Type B pancreatic cell (in vitro differentiated cells): ENCODE measurements at regions not wholly inside any gene's neighbourhood (a gene's known extent, or its start where the extent isn't known, plus 50 kb on each side); places are given as distances from the start of the nearest gene placed in this dataset.

ENCODE experiments used
- DNase-seq: peaks from one replicate; pipeline ENCODE4 v3.0.0; 2021; ENCODE audit warnings: mixed read lengths; ENCODE audit not compliant: unreplicated experiment; ENCODE audit errors: extremely low spot score
- H3K27ac Mint-ChIP-seq: 2 replicates; pipeline ENCODE4 v1.8.0; 2021; ENCODE audit warnings: mild to moderate bottlenecking, mixed read lengths
- H3K27me3 Mint-ChIP-seq: 2 replicates; pipeline ENCODE4 v1.8.0; 2021; ENCODE audit warnings: mixed read lengths
- H3K36me3 Mint-ChIP-seq: 2 replicates; pipeline ENCODE4 v1.8.0; 2021; ENCODE audit warnings: mixed read lengths
- H3K4me1 Mint-ChIP-seq: one replicate; pipeline ENCODE4 v1.8.0; 2021; ENCODE audit warnings: mixed read lengths; ENCODE audit not compliant: unreplicated experiment
- H3K4me3 Mint-ChIP-seq: 2 replicates; pipeline ENCODE4 v1.8.0; 2021; ENCODE audit warnings: mild to moderate bottlenecking, mixed read lengths
- H3K9me3 Mint-ChIP-seq: 2 replicates; pipeline ENCODE4 v1.8.0; 2021; ENCODE audit warnings: mixed read lengths
- TF ChIP-seq, protein P1 (sequence below): fragments of 200-600 bp; sonication (generic); conservative IDR thresholded peaks from 2 replicates; pipeline ENCODE4 v1.5.0; 2021; ENCODE audit warnings: antibody characterized with exemption, mild to moderate bottlenecking

DNA sequence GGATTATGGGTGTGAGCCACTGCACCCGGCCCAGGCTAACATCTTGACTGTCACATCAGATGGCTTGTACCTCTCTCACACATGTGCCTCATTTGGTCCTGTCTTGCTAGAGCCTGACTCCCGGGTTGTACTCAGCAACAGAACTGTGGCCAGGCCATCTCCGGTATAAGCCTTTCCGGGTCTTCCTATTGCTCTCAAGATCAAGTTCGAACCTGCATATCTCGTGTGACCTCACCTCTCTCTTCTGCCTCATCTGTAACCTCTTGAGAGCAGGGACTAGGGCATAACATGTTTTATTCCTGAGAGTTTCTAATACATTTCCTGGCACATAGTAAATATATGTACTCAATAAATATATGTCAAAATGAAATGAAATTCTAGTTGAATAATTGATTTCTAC is 114.0 kb downstream of the ACAA2 start:
- Mint-ChIP-seq H3K36me3 (no peaks in the 10 kb centered on the region), H3K9me3 (no peaks in the 10 kb centered on the region), H3K4me1 (peaks cover 14% of the 10 kb centered on the region), H3K4me3 (no peak overlapping the region), H3K27me3 (no peaks in the 10 kb centered on the region), H3K27ac (no peak overlapping the region)
- TF ChIP-seq, protein P1, sequence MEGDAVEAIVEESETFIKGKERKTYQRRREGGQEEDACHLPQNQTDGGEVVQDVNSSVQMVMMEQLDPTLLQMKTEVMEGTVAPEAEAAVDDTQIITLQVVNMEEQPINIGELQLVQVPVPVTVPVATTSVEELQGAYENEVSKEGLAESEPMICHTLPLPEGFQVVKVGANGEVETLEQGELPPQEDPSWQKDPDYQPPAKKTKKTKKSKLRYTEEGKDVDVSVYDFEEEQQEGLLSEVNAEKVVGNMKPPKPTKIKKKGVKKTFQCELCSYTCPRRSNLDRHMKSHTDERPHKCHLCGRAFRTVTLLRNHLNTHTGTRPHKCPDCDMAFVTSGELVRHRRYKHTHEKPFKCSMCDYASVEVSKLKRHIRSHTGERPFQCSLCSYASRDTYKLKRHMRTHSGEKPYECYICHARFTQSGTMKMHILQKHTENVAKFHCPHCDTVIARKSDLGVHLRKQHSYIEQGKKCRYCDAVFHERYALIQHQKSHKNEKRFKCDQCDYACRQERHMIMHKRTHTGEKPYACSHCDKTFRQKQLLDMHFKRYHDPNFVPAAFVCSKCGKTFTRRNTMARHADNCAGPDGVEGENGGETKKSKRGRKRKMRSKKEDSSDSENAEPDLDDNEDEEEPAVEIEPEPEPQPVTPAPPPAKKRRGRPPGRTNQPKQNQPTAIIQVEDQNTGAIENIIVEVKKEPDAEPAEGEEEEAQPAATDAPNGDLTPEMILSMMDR, result no peak
- DNase-seq, result no peak

DNA sequence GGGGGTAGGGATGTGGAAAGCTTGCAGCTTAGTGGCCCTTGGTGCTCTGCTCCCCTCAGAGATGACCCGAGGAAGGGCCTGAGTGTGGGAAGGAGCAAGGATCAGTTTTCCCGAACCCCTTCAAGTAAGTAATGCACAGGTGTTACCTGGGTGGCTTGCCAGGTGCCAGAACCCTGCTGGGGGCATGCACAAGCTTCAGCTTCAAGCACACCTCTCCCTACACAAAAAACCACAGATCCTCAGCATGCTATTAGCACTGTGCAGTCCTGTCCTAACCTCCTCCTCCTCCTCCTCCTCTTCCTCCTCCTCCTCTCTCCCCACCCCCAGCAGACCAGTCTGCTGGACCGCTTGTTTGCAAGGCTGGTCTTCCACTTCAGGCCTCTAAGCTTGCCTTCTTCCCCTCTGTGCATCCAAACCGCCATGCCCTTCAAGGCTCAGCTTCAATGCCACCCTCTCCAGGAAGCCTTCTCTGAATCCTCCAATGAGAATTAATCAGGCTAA is 114.8 kb downstream of the ACAA2 start:
- TF ChIP-seq, protein P1, result no peak
- no peak for DNase-seq
- H3K27ac Mint-ChIP-seq, result no peak overlapping the region
- peaks cover 14% of the 10 kb centered on the region for H3K4me1 Mint-ChIP-seq
- H3K9me3 Mint-ChIP-seq, result no peaks in the 10 kb centered on the region
- H3K4me3 Mint-ChIP-seq, result no peak overlapping the region
- H3K27me3 Mint-ChIP-seq, result no peaks in the 10 kb centered on the region
- H3K36me3 Mint-ChIP-seq, result no peaks in the 10 kb centered on the region

DNA sequence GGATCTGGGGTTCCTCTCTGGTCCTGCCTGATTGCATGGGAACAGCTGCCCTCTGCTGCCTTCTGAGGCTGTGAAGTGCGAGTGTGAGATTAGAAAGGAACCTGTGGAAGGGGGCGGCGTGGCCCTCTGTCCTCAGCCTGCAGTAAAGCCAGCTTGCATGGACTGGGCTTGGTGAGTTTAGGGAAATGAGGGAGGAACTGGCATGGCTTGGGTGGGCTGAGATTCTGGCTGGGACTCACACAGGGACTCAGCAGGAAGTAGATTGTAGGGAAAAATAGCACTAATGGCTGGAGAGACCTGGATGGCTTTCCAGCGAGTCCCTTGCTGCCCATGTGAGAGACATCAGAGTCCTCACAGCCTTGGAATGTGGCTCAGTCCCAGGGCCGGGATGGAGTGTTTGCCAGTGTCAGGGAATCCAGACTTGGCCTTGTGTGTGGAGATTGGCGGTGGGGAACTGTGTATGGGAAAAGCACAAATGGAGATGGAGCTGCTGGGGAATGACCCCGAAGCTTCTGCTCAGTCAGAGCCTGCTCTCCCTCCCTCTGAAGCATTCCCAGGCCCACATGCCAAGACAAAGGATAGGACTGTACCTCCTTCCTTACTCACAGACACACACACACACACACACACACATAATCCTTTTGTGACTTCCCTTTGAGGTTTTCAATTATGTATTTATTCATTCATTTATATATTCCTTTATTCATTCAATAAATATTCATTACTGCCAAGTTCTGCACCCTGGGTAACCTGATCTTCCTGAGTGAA is 115.4 kb downstream of the ACAA2 start:
- Mint-ChIP-seq H3K27me3 (peaks cover 2% of the 10 kb centered on the region), H3K27ac (no peak overlapping the region), H3K9me3 (no peaks in the 10 kb centered on the region), H3K36me3 (no peaks in the 10 kb centered on the region), H3K4me3 (no peak overlapping the region), H3K4me1 (peaks cover 19% of the 10 kb centered on the region)
- TF ChIP-seq, protein P1, result no peak
- DNase-seq, result no peak

DNA sequence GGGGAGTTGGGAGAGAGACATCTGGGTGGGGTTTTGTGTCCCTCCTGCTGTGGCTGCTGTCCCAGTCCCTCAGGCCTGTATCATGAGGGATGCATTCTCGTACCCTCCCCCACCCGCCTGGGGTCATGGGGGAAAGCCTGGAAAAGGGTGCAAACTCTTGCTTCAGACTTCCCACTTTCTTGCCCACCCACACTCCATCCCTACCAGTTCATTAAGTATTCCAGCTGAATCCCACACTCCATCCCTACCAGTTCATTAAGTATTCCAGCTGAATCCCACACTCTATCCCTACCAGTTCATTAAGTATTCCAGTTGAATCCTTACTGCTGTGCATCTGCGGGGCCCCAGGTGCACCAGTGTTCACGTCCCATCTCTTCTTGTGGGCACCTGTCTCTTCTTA is 116.3 kb downstream of the ACAA2 start:
- no peaks in the 10 kb centered on the region for H3K9me3 Mint-ChIP-seq
- H3K36me3 Mint-ChIP-seq, result no peaks in the 10 kb centered on the region
- DNase-seq, result no peak
- TF ChIP-seq, protein P1, result no peak
- no peak overlapping the region for H3K4me3 Mint-ChIP-seq
- peaks cover 24% of the 10 kb centered on the region for H3K4me1 Mint-ChIP-seq
- H3K27me3 Mint-ChIP-seq, result peaks cover 2% of the 10 kb centered on the region
- no peak overlapping the region for H3K27ac Mint-ChIP-seq

DNA sequence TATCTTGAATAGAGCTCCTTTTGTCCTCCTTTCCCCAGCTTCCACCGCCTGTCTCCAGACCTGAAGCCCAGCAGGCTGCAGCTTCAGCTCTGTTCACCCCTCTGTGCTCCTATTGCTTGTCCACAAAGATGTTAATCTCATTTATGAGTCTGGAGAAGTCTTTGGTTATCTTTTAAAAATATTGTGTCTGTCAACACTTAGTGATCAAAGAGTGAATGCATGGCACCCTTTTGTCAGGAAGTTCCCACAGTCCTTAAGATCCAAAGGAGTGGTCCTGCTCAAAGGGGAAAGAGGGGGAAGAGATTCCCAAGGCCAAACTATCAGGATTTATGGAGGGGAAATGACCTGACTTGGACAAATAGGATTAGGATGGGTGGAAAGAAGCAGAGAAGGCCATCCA is 118.9 kb downstream of the ACAA2 start:
- Mint-ChIP-seq H3K27me3 (peaks cover 2% of the 10 kb centered on the region), H3K36me3 (no peaks in the 10 kb centered on the region), H3K4me3 (no peak overlapping the region), H3K4me1 (peaks cover 24% of the 10 kb centered on the region), H3K27ac (no peak overlapping the region), H3K9me3 (no peaks in the 10 kb centered on the region)
- TF ChIP-seq, protein P1, result no peak
- no peak for DNase-seq
